ENCODE measurements at regions not wholly inside any gene's neighbourhood (a gene's known extent, or its start where the extent isn't known, plus 50 kb on each side); places are given as distances from the start of the nearest gene placed in this dataset.

- DNase-seq (ENCODE audit: low read depth), result no peak
- TF ChIP-seq, protein P1, sequence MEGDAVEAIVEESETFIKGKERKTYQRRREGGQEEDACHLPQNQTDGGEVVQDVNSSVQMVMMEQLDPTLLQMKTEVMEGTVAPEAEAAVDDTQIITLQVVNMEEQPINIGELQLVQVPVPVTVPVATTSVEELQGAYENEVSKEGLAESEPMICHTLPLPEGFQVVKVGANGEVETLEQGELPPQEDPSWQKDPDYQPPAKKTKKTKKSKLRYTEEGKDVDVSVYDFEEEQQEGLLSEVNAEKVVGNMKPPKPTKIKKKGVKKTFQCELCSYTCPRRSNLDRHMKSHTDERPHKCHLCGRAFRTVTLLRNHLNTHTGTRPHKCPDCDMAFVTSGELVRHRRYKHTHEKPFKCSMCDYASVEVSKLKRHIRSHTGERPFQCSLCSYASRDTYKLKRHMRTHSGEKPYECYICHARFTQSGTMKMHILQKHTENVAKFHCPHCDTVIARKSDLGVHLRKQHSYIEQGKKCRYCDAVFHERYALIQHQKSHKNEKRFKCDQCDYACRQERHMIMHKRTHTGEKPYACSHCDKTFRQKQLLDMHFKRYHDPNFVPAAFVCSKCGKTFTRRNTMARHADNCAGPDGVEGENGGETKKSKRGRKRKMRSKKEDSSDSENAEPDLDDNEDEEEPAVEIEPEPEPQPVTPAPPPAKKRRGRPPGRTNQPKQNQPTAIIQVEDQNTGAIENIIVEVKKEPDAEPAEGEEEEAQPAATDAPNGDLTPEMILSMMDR (IDR thresholded peaks at IDR 0.05; ENCODE audit: control insufficient read depth, insufficient read depth, low read depth, low read length, missing control alignments), result no peak
- H3K4me3 ChIP-seq (ENCODE audit: control insufficient read depth, low read depth, low read length), result no peak overlapping the region
Observed at GRCh38 chr14:58825606-58826005, 187.8 kb downstream of the DACT1 start.

- H3K4me3 ChIP-seq (ENCODE audit: control insufficient read depth, low read depth, low read length), result no peak overlapping the region
- no peak for DNase-seq (ENCODE audit: low read depth)
- TF ChIP-seq, protein P1 (IDR thresholded peaks at IDR 0.05; ENCODE audit: control insufficient read depth, insufficient read depth, low read depth, low read length, missing control alignments), result peak; percentile 13
Observed at GRCh38 chr14:58826845-58827686, 189.3 kb downstream of the DACT1 start.

- H3K4me3 ChIP-seq (ENCODE audit: control insufficient read depth, low read depth, low read length), result no peak overlapping the region
- TF ChIP-seq, protein P1 (IDR thresholded peaks at IDR 0.05; ENCODE audit: control insufficient read depth, insufficient read depth, low read depth, low read length, missing control alignments), result no peak
- no peak for DNase-seq (ENCODE audit: low read depth)
Observed at GRCh38 chr14:58828298-58828697, 190.5 kb downstream of the DACT1 start.

GRCh38 chr14:58829594-58829993 is 191.8 kb downstream of the DACT1 start:
- TF ChIP-seq, protein P1 (IDR thresholded peaks at IDR 0.05; ENCODE audit: control insufficient read depth, insufficient read depth, low read depth, low read length, missing control alignments), result no peak
- no peak for DNase-seq (ENCODE audit: low read depth)
- no peak overlapping the region for H3K4me3 ChIP-seq (ENCODE audit: control insufficient read depth, low read depth, low read length)

DNA sequence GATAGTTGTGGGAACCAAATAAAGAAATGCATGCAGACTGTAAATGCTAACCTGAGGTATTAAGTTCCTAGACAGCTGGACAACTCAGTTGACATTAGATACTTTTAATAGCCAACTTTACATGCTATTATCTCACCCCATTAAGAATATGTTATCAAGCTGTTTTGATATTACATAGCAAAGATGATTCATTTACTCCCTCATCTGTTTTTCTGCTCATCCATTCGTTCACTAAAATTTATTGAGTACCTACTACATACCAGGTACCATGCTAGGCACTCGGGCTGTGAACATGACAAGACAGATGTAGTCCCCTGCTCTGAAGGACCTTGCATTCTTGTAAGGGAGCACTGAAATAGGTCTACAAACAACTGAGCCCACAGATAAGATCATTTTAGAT is 192.4 kb downstream of the DACT1 start:
- TF ChIP-seq, protein P1 (IDR thresholded peaks at IDR 0.05; ENCODE audit: control insufficient read depth, insufficient read depth, low read depth, low read length, missing control alignments), result no peak

DNA sequence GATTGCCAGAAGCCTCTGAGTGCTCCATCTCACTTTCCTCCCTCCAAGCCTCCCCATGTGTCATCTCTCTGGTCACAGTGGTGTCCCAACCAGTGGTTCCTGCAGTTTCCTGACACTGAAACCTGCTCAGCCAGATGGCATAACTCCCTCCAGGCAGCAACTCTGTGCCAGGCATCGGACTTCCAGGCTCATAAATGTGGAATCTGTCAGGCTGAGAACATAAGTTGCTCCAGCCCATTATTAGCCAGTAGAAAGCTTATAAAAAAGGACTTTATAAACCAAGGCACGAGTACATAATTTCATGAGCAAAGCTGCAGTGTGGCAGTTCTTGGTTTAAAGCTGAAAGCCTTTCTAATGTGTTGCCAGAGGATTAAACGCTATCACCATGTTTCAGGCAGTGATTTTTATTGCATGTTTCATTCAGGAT is 194.3 kb downstream of the DACT1 start:
- DNase-seq (ENCODE audit: low read depth), result no peak
- H3K4me3 ChIP-seq (ENCODE audit: control insufficient read depth, low read depth, low read length), result no peak overlapping the region
- TF ChIP-seq, protein P1 (IDR thresholded peaks at IDR 0.05; ENCODE audit: control insufficient read depth, insufficient read depth, low read depth, low read length, missing control alignments), result no peak

More for the DNA sequence above, 192.4 kb downstream of the DACT1 start:
- DNase-seq (ENCODE audit: low read depth), result no peak
- no peak overlapping the region for H3K4me3 ChIP-seq (ENCODE audit: control insufficient read depth, low read depth, low read length)
